ENCODE measurements at regions not wholly inside any gene's neighbourhood (a gene's known extent, or its start where the extent isn't known, plus 50 kb on each side); places are given as distances from the start of the nearest gene placed in this dataset.
"Not testable (repeated sequence)": the region's sequence is repeated elsewhere in the genome, so short reads cannot be mapped to it uniquely, and the experiment has no call there.

- TF ChIP-seq FOSL1 (IDR thresholded peaks at IDR 0.05; ENCODE audit: low read depth) (no peak), SIN3A (IDR thresholded peaks at IDR 0.05; ENCODE audit: low read depth) (no peak), POLR2A (IDR thresholded peaks at IDR 0.05; ENCODE audit: borderline replicate concordance, extremely low read depth, insufficient read depth, insufficient read length) (no peak), CEBPB (IDR thresholded peaks at IDR 0.05; ENCODE audit: low read depth) (no peak)
- RAD21 ChIA-PET (ENCODE audit: low non-redundant PET in 1 of 2, low total read pairs in 2 of 2, uncharacterized antibody in 2 of 2, unreplicated experiment in 2 of 2), result no interaction called here
- H3K9me3 ChIP-seq (ENCODE audit: control insufficient read depth in 1 of 2, insufficient read depth in 1 of 2, low read depth in 1 of 2, low read length in 2 of 2), result no peaks in the 10 kb centered on the region
- intact Hi-C loops (cut with micrococcal nuclease), result no loop called here
- H3K27me3 ChIP-seq (ENCODE audit: insufficient read depth, low read length), result no peaks in the 10 kb centered on the region
- no peak overlapping the region for H3K27ac ChIP-seq (ENCODE audit: low read depth, low read length)
- no TSS peak for BruUV-seq (replicated peaks)
- H3K79me2 ChIP-seq (ENCODE audit: insufficient read depth, low read length), result no peaks in the 10 kb centered on the region
- no peak overlapping the region for H3K4me3 ChIP-seq (replicated peaks in 1 of 2; ENCODE audit: low read depth in 1 of 2, low read length in 2 of 2)
- H2AFZ ChIP-seq (ENCODE audit: low read depth, low read length, poor library complexity, severe bottlenecking), result peak overlapping the region; percentile 5
- no peaks in the 10 kb centered on the region for H3K36me3 ChIP-seq (ENCODE audit: control insufficient read depth in 1 of 2, insufficient read depth in 2 of 2, low read length in 2 of 2)
- H3K4me2 ChIP-seq (ENCODE audit: low read length), result peak overlapping the region; percentile 36
- no peak overlapping the region for H3K9ac ChIP-seq (ENCODE audit: low read length)
- peaks cover 4% of the 10 kb centered on the region; the same call in 1 of the 2 replicates for H3K9me2 ChIP-seq (ENCODE audit: insufficient read depth)
- ATAC-seq, result no peak
- no peak for DNase-seq (ENCODE audit: low read depth, low spot score)
- H3K4me1 ChIP-seq (ENCODE audit: control insufficient read depth in 1 of 2, insufficient read depth in 2 of 2, low read length in 2 of 2), result peaks cover 0 to 4% of the 10 kb centered on the region in 2 experiments; a peak in 1 of 4 replicates
- CTCF ChIA-PET, result no interaction called here
- H4K20me1 ChIP-seq (ENCODE audit: insufficient read depth), result no peaks in the 10 kb centered on the region
- POLR2A ChIA-PET, result no interaction called here
Observed at GRCh38 chr2:193187816-193188215, 993.1 kb upstream of the TMEFF2 start.

- not testable (repeated sequence) for H2AFZ ChIP-seq (ENCODE audit: low read depth, low read length, poor library complexity, severe bottlenecking)
Observed at GRCh38 chr2:193170981-193171380, 976.2 kb upstream of the TMEFF2 start.

GRCh38 chr2:193156480-193156879 lies 961.7 kb upstream of the TMEFF2 start:
- H3K4me3 ChIP-seq (replicated peaks in 1 of 2; ENCODE audit: low read depth in 1 of 2, low read length in 2 of 2), result no peak overlapping the region
- no peaks in the 10 kb centered on the region for H3K4me1 ChIP-seq (ENCODE audit: control insufficient read depth in 1 of 2, insufficient read depth in 2 of 2, low read length in 2 of 2)
- no peak overlapping the region for H2AFZ ChIP-seq (ENCODE audit: low read depth, low read length, poor library complexity, severe bottlenecking)
- H3K4me2 ChIP-seq (ENCODE audit: low read length), result no peak overlapping the region
- ChIA-PET POLR2A (no interaction called here), RAD21 (ENCODE audit: low non-redundant PET in 1 of 2, low total read pairs in 2 of 2, uncharacterized antibody in 2 of 2, unreplicated experiment in 2 of 2) (no interaction called here), CTCF (no interaction called here)
- no TSS peak for BruUV-seq (replicated peaks)
- no peak overlapping the region for H3K9ac ChIP-seq (ENCODE audit: low read length)
- intact Hi-C loops (cut with micrococcal nuclease), result no loop called here
- TF ChIP-seq TCF7L2 (IDR thresholded peaks at IDR 0.05; ENCODE audit: borderline replicate concordance, extremely low read depth, insufficient read depth, insufficient read length) (peak; percentile 15), ZBTB33 (IDR thresholded peaks at IDR 0.05; ENCODE audit: extremely low read depth, insufficient replicate concordance, low read length) (no peak)
- no peaks in the 10 kb centered on the region for H4K20me1 ChIP-seq (ENCODE audit: insufficient read depth)
- H3K27ac ChIP-seq (ENCODE audit: low read depth, low read length), result no peak overlapping the region
- ATAC-seq (peak; percentile 50; the same call in 1 of the 2 replicates), DNase-seq (ENCODE audit: low read depth, low spot score) (no peak)
- no peaks in the 10 kb centered on the region for H3K9me2 ChIP-seq (ENCODE audit: insufficient read depth)
- no peaks in the 10 kb centered on the region for H3K36me3 ChIP-seq (ENCODE audit: control insufficient read depth in 1 of 2, insufficient read depth in 2 of 2, low read length in 2 of 2)
- H3K27me3 ChIP-seq (ENCODE audit: insufficient read depth, low read length), result no peaks in the 10 kb centered on the region
- H3K79me2 ChIP-seq (ENCODE audit: insufficient read depth, low read length), result no peaks in the 10 kb centered on the region
- no peaks in the 10 kb centered on the region for H3K9me3 ChIP-seq (ENCODE audit: control insufficient read depth in 1 of 2, insufficient read depth in 1 of 2, low read depth in 1 of 2, low read length in 2 of 2)

More at GRCh38 chr2:193170981-193171380, 976.2 kb upstream of the TMEFF2 start:
- intact Hi-C loops (cut with micrococcal nuclease); RAD21 ChIA-PET (ENCODE audit: low non-redundant PET in 1 of 2, low total read pairs in 2 of 2, uncharacterized antibody in 2 of 2, unreplicated experiment in 2 of 2); H3K27me3 ChIP-seq (ENCODE audit: insufficient read depth, low read length); H4K20me1 ChIP-seq (ENCODE audit: insufficient read depth); DNase-seq (ENCODE audit: low read depth, low spot score); H3K9me2 ChIP-seq (ENCODE audit: insufficient read depth); H3K27ac ChIP-seq (ENCODE audit: low read depth, low read length); ATAC-seq; POLR2A ChIA-PET; H3K4me3 ChIP-seq (replicated peaks in 1 of 2; ENCODE audit: low read depth in 1 of 2, low read length in 2 of 2); H3K4me1 ChIP-seq (ENCODE audit: control insufficient read depth in 1 of 2, insufficient read depth in 2 of 2, low read length in 2 of 2); H3K9me3 ChIP-seq (ENCODE audit: control insufficient read depth in 1 of 2, insufficient read depth in 1 of 2, low read depth in 1 of 2, low read length in 2 of 2); CTCF ChIA-PET; H3K36me3 ChIP-seq (ENCODE audit: control insufficient read depth in 1 of 2, insufficient read depth in 2 of 2, low read length in 2 of 2); H3K9ac ChIP-seq (ENCODE audit: low read length); H3K79me2 ChIP-seq (ENCODE audit: insufficient read depth, low read length); H3K4me2 ChIP-seq (ENCODE audit: low read length); BruUV-seq (replicated peaks): not testable (repeated sequence)

Measured in HCT116 (cell line).